Neuronal stem cell (in vitro differentiated cells): ENCODE measurements at regions not wholly inside any gene's neighbourhood (a gene's known extent, or its start where the extent isn't known, plus 50 kb on each side); places are given as distances from the start of the nearest gene placed in this dataset.

Experiments used
- DNase-seq: peaks from one replicate; pipeline ENCODE4 v3.0.0-alpha.2; 2013; ENCODE audit warnings: low spot score
- H2AFZ ChIP-seq: one replicate; pipeline ENCODE4 v1.6.1; 2013; ENCODE audit warnings: mild to moderate bottlenecking, low read length, inconsistent platforms
- H2AK5ac ChIP-seq: 2 replicates; pipeline ENCODE4 v1.6.1; 2013; ENCODE audit warnings: low read depth, mild to moderate bottlenecking, inconsistent platforms, low read length, moderate library complexity, mixed read lengths
- H2BK120ac ChIP-seq: 2 replicates; pipeline ENCODE4 v1.6.1; 2013; ENCODE audit warnings: low read depth, mild to moderate bottlenecking, inconsistent platforms, low read length, moderate library complexity, mixed read lengths
- H2BK12ac ChIP-seq: one replicate; pipeline ENCODE4 v1.6.1; 2013; ENCODE audit warnings: low read length, inconsistent platforms
- H2BK15ac ChIP-seq: 2 replicates; pipeline ENCODE4 v1.6.1; 2013; ENCODE audit warnings: mild to moderate bottlenecking, low read length, inconsistent platforms, mixed read lengths
- H2BK5ac ChIP-seq: one replicate; pipeline ENCODE4 v1.6.1; 2013; ENCODE audit warnings: inconsistent platforms, mild to moderate bottlenecking, low read length, moderate library complexity
- H3K14ac ChIP-seq: one replicate; pipeline ENCODE4 v1.6.1; 2013; ENCODE audit warnings: low read length, inconsistent platforms
- H3K18ac ChIP-seq: 2 replicates; pipeline ENCODE4 v1.6.1; 2013; ENCODE audit warnings: low read length, inconsistent platforms
- H3K23ac ChIP-seq: 2 replicates; pipeline ENCODE4 v1.6.1; 2013; ENCODE audit warnings: low read depth, mild to moderate bottlenecking, mixed read lengths, low read length, inconsistent platforms; ENCODE audit not compliant: poor library complexity
- H3K27ac ChIP-seq: replicated peaks from 3 replicates; pipeline ENCODE4 v1.5.1; 2013; ENCODE audit warnings: low read length, inconsistent platforms
- H3K27me3 ChIP-seq, 3 experiments: 2 replicates each; pipeline ENCODE4 v1.6.1; 2013; ENCODE audit warnings: low read length in 3 of 3, mild to moderate bottlenecking in 2 of 3, inconsistent platforms in 1 of 3, low read depth in 1 of 3, mixed read lengths in 1 of 3, moderate library complexity in 1 of 3; ENCODE audit not compliant: control insufficient read depth in 3 of 3, insufficient read depth in 3 of 3
- H3K36me3 ChIP-seq, 2 donors: replicated peaks in 1 of 2; 2 replicates each; pipeline ENCODE4 v1.6.1; 2013; ENCODE audit warnings: low read length in 2 of 2; ENCODE audit not compliant: control insufficient read depth in 2 of 2, insufficient read depth in 2 of 2
- H3K4ac ChIP-seq: 2 replicates; pipeline ENCODE4 v1.6.1; 2013; ENCODE audit warnings: inconsistent platforms, mild to moderate bottlenecking, low read length, moderate library complexity
- H3K4me1 ChIP-seq, 2 donors: 1 replicate in 1 of 2; 2 replicates in 1 of 2; pipeline ENCODE4 v1.6.1; 2013; ENCODE audit warnings: low read length in 2 of 2, low read depth in 1 of 2; ENCODE audit not compliant: control insufficient read depth in 2 of 2, insufficient read depth in 1 of 2
- H3K4me2 ChIP-seq: one replicate; pipeline ENCODE4 v1.6.1; 2013; ENCODE audit warnings: mild to moderate bottlenecking, low read length, inconsistent platforms; ENCODE audit not compliant: insufficient read depth, poor library complexity, severe bottlenecking
- H3K4me3 ChIP-seq, 2 donors: 2 replicates each; pipeline ENCODE4 v1.5.1; 2013; ENCODE audit warnings: low read length in 2 of 2, mild to moderate bottlenecking in 2 of 2, inconsistent platforms in 1 of 2, moderate library complexity in 1 of 2
- H3K79me1 ChIP-seq: one replicate; pipeline ENCODE4 v1.6.1; 2013; ENCODE audit warnings: low read depth, mild to moderate bottlenecking, inconsistent platforms, low read length, moderate library complexity
- H3K9ac ChIP-seq: one replicate; pipeline ENCODE4 v1.6.1; 2013; ENCODE audit warnings: mild to moderate bottlenecking, low read depth, low read length, inconsistent platforms; ENCODE audit not compliant: poor library complexity
- H3K9me3 ChIP-seq, 2 donors: replicated peaks in 1 of 2; 2 replicates each; pipeline versions ENCODE3 to v1.6.1; 2013; ENCODE audit warnings: low read length in 2 of 2, mild to moderate bottlenecking in 2 of 2, inconsistent platforms in 1 of 2, low read depth in 1 of 2, mixed read lengths in 1 of 2, moderate library complexity in 1 of 2; ENCODE audit not compliant: control insufficient read depth in 2 of 2, insufficient read depth in 1 of 2
- H4K8ac ChIP-seq: one replicate; pipeline ENCODE4 v1.6.1; 2013; ENCODE audit warnings: low read depth, mild to moderate bottlenecking, inconsistent platforms, low read length, moderate library complexity
- H4K91ac ChIP-seq: one replicate; pipeline ENCODE4 v1.6.1; 2013; ENCODE audit warnings: low read length, low read depth, mild to moderate bottlenecking, inconsistent platforms; ENCODE audit not compliant: poor library complexity
- WGBS, 2 donors: extraction: QIAGEN DNeasy Blood & Tissue Kit; methylation state at CpG; one replicate each; pipeline ENCODE4 v1.1.7; 2013; ENCODE audit warnings: missing lambda C conversion rate in 2 of 2, mixed read lengths in 1 of 2; ENCODE audit not compliant: insufficient read length in 2 of 2, insufficient replicate concordance in 1 of 2; ENCODE audit errors: extremely low coverage in 2 of 2; 5-methylcytosine and 5-hydroxymethylcytosine counted together

GRCh38 chr7:54963155-54963554 is 55.7 kb upstream of the EGFR start:
- Histone ChIP-seq H3K14ac (no peak overlapping the region), H3K79me1 (no peaks in the 10 kb centered on the region), H2BK120ac (no peak overlapping the region), H2AFZ (no peak overlapping the region), H2AK5ac (no peak overlapping the region), H3K27me3 (no peaks in the 10 kb centered on the region), H3K27ac (no peak overlapping the region), H3K4me1 (peaks cover 0 to 2% of the 10 kb centered on the region in 2 donors), H3K4me2 (no peak overlapping the region), H2BK5ac (no peak overlapping the region), H3K23ac (no peak overlapping the region), H3K4me3 (no peak overlapping the region), H2BK15ac (no peak overlapping the region), H4K8ac (no peak overlapping the region), H3K9ac (no peak overlapping the region), H3K4ac (no peak overlapping the region), H3K36me3 (no peaks in the 10 kb centered on the region), H3K9me3 (no peaks in the 10 kb centered on the region), H2BK12ac (no peak overlapping the region), H4K91ac (no peak overlapping the region), H3K18ac (no peak overlapping the region)
- no CpG with 5 or more reads among the region's 1 CpG for WGBS, 2 donors
- no peak for DNase-seq

- H3K14ac ChIP-seq = no peak overlapping the region
- H2AFZ ChIP-seq = no peak overlapping the region
- no peak overlapping the region for H2BK5ac ChIP-seq
- H3K9me3 ChIP-seq = no peaks in the 10 kb centered on the region
- no peak overlapping the region for H3K4me2 ChIP-seq
- H2AK5ac ChIP-seq = no peak overlapping the region
- H3K36me3 ChIP-seq = no peaks in the 10 kb centered on the region
- no peak overlapping the region for H4K91ac ChIP-seq
- H2BK12ac ChIP-seq = no peak overlapping the region
- no peak overlapping the region for H3K4ac ChIP-seq
- peaks cover 0 to 3% of the 10 kb centered on the region in 2 donors for H3K4me1 ChIP-seq
- no peak overlapping the region for H2BK120ac ChIP-seq
- H4K8ac ChIP-seq = no peak overlapping the region
- no peak overlapping the region for H2BK15ac ChIP-seq
- no peaks in the 10 kb centered on the region for H3K79me1 ChIP-seq
- no peak overlapping the region for H3K4me3 ChIP-seq
- H3K27ac ChIP-seq = no peak overlapping the region
- H3K18ac ChIP-seq = no peak overlapping the region
- H3K9ac ChIP-seq = no peak overlapping the region
- no peak for DNase-seq
- WGBS, 2 donors = no CpG with 5 or more reads among the region's 1 CpG
- H3K27me3 ChIP-seq = no peaks in the 10 kb centered on the region
- H3K23ac ChIP-seq = no peak overlapping the region
Measured at GRCh38 chr7:54964136-54964535, 54.7 kb upstream of the EGFR start.

GRCh38 chr7:54967377-54967776 is 51.4 kb upstream of the EGFR start:
- no peak overlapping the region for H3K23ac ChIP-seq
- H2BK5ac ChIP-seq = no peak overlapping the region
- no peak overlapping the region for H2AFZ ChIP-seq
- DNase-seq = no peak
- no peaks in the 10 kb centered on the region for H3K36me3 ChIP-seq
- H2BK120ac ChIP-seq = no peak overlapping the region
- H4K8ac ChIP-seq = no peak overlapping the region
- H3K9me3 ChIP-seq = peaks cover 0 to 2% of the 10 kb centered on the region in 2 donors
- H3K9ac ChIP-seq = no peak overlapping the region
- no peak overlapping the region for H3K4me3 ChIP-seq
- peaks cover 0 to 4% of the 10 kb centered on the region in 2 donors for H3K4me1 ChIP-seq
- H3K4ac ChIP-seq = no peak overlapping the region
- H2BK12ac ChIP-seq = no peak overlapping the region
- no peak overlapping the region for H2AK5ac ChIP-seq
- H3K14ac ChIP-seq = no peak overlapping the region
- WGBS, 2 donors = no CpG with 5 or more reads among the region's 8 CpGs
- H3K79me1 ChIP-seq = no peaks in the 10 kb centered on the region
- no peak overlapping the region for H2BK15ac ChIP-seq
- no peaks in the 10 kb centered on the region for H3K27me3 ChIP-seq
- no peak overlapping the region for H3K4me2 ChIP-seq
- no peak overlapping the region for H4K91ac ChIP-seq
- no peak overlapping the region for H3K27ac ChIP-seq
- no peak overlapping the region for H3K18ac ChIP-seq

GRCh38 chr7:54968018-54968417 is 50.8 kb upstream of the EGFR start:
- no peak overlapping the region for H3K4me3 ChIP-seq
- H2AK5ac ChIP-seq = no peak overlapping the region
- no peak overlapping the region for H2BK5ac ChIP-seq
- no peak overlapping the region for H3K27ac ChIP-seq
- no peak overlapping the region for H3K23ac ChIP-seq
- no peak overlapping the region for H3K18ac ChIP-seq
- DNase-seq = no peak
- H2BK12ac ChIP-seq = no peak overlapping the region
- no peaks in the 10 kb centered on the region for H3K79me1 ChIP-seq
- no peak overlapping the region for H2BK15ac ChIP-seq
- H3K4ac ChIP-seq = no peak overlapping the region
- no peak overlapping the region for H4K91ac ChIP-seq
- no peak overlapping the region for H3K4me2 ChIP-seq
- no peak overlapping the region for H4K8ac ChIP-seq
- H2AFZ ChIP-seq = no peak overlapping the region
- H3K27me3 ChIP-seq = no peaks in the 10 kb centered on the region
- peaks cover 0 to 2% of the 10 kb centered on the region in 2 donors for H3K9me3 ChIP-seq
- H3K9ac ChIP-seq = no peak overlapping the region
- no peak overlapping the region for H3K14ac ChIP-seq
- H3K36me3 ChIP-seq = no peaks in the 10 kb centered on the region
- WGBS, 2 donors = no CpG with 5 or more reads among the region's 6 CpGs
- H2BK120ac ChIP-seq = no peak overlapping the region
- H3K4me1 ChIP-seq = peaks cover 0 to 4% of the 10 kb centered on the region in 2 donors
